ENCODE measurements at regions not wholly inside any gene's neighbourhood (a gene's known extent, or its start where the extent isn't known, plus 50 kb on each side); places are given as distances from the start of the nearest gene placed in this dataset.

- TF ChIP-seq TAF1 (IDR thresholded peaks at IDR 0.05; ENCODE audit: borderline replicate concordance, insufficient read depth, low read length) (no peak), SIN3A (IDR thresholded peaks at IDR 0.05; ENCODE audit: borderline replicate concordance, insufficient read depth, low read length) (no peak), POLR2AphosphoS5 (IDR thresholded peaks at IDR 0.05; ENCODE audit: low read depth, low read length) (no peak)
Observed at GRCh38 chr10:3595736-3596135, 189.3 kb downstream of the KLF6 start.
